ENCODE measurements at regions not wholly inside any gene's neighbourhood (a gene's known extent, or its start where the extent isn't known, plus 50 kb on each side); places are given as distances from the start of the nearest gene placed in this dataset.
"Not testable (repeated sequence)": the region's sequence is repeated elsewhere in the genome, so short reads cannot be mapped to it uniquely, and the experiment has no call there.

- no peak for DNase-seq
Measured at GRCh38 chr9:87386490-87387025, 111.1 kb upstream of the DAPK1 start.

DNA sequence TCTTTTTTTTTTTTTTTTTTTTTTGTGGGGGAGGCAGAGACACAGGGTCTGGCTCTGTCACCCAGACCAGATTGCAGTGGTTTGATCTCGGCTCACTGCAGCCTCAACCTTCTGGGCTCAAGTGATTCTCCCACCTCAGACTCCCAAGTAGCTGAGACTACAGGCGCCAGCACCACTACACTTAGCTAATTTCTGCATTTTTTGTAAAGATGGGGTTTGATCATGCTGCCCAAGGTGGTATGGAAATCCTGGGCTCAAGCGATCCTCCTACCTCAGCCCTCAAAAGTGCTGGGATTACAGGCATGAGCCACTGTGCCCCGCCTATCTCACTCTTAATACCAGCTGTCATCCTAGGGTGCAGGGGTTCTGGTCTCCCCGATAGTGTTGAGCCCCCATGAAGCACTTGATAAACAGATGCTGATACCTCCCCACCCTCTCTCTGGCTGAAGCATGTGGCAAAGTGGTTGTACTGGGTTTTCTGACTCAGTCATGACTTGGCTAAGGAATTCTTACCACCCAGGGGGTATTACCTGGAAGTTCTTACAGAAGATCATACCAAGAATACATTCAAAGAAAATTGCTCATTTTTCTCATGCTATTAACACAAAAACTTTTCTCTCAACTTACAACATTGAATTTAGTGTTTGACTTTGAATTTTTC, 110.2 kb upstream of the DAPK1 start:
- no peak for DNase-seq

GRCh38 chr9:87388708-87389107, 109.0 kb upstream of the DAPK1 start:
- not testable (repeated sequence) for DNase-seq

- no peak for DNase-seq
Measured at GRCh38 chr9:87389936-87390335, 107.7 kb upstream of the DAPK1 start.

- no peak for DNase-seq
Measured at GRCh38 chr9:87390361-87390760, 107.3 kb upstream of the DAPK1 start.

DNA sequence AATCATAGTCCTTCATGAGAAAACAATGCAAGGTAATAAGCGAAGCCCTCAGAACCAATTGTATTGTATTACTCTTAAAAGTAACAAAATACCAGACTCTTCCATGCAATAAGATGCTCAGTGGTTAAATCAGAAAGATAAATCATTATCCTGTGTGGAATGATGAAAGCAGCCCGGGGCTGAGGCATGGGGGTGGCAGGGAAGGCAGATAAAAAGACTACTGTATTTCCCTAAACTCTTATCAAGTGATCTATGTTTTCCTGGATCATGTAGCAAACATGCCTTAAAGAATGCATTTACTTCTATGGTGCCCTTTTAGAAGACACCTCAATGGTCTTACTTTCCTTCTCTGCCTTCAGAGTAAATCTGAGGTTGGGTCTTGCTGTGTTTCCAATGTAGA, 105.6 kb upstream of the DAPK1 start:
- DNase-seq = no peak

DNA sequence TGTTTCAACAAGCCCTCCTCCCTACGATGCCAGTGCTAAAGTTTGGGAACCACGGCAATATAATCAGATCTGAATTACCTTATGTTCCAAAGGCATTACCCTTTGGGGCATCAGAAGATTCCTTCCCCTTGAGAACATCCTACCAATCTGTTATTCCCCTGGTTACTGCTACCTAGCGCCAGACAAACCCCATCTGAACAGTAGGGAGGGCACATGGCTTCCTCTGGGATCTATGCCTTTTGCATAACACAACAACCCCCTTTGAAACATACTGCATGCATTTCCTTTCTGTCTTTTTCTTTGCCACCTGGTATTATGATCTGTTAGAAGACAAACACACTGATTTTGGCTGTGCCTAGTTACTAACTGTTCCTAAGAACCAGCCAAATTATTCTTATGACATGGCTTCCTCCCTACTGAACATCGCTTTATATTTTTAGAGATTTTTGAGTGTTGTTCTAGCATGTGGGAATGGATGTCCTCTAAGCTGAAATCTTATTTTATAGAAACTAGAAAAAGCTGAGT, 103.9 kb upstream of the DAPK1 start:
- no peak for DNase-seq

DNA sequence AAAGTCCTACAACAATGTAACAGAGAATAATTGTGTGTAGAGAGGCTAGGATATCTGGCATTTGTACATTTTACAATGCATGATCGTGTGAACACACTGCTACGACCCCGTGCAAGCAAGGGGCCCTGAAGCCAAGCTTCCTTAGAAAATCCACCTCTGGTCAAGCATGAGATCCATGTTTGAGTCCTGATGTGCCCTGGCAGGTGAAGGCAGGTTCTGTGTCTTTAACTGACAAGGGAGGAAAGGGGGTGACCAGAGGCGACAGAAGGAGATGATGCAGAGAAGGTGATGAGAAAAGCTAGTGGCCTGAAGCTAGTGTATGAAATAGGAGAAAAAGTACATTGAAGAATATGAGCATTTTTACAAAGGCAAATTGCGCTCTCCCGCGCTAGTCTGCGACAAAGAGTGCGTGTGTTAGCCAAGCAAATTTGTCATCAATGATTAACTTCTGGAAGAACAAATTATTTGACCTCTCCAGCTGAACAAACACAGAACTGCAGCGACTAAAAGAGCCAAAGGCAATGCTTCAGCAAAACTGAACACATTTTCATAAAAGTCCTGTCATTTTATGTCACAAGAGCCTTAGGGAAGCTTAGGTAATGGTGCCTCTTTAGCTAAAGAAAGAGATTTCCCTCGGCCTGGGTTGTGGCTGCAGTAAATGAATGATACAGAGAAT, 101.7 kb upstream of the DAPK1 start:
- DNase-seq = no peak

DNA sequence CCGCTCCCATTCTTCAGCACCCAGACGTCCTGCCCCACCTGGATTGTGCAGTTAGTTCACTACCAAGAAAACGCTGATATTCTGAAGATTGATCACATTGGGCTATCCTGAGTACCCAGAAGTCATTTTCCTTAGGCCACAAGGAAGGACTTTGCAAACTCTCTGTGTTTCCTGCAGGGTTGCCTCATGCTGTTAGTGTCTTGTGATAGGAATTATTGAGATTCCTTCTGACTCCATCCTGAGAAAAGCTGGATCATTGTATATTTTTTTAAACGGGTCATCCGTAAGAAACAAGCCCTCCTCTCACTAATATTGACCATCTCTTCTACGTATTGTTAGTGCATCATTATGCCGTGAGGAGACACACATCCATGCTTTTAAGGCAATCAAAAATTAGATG, 96.0 kb upstream of the DAPK1 start:
- no peak for DNase-seq

- no peak for DNase-seq
Measured at GRCh38 chr9:87402537-87402936, 95.1 kb upstream of the DAPK1 start.

DNA sequence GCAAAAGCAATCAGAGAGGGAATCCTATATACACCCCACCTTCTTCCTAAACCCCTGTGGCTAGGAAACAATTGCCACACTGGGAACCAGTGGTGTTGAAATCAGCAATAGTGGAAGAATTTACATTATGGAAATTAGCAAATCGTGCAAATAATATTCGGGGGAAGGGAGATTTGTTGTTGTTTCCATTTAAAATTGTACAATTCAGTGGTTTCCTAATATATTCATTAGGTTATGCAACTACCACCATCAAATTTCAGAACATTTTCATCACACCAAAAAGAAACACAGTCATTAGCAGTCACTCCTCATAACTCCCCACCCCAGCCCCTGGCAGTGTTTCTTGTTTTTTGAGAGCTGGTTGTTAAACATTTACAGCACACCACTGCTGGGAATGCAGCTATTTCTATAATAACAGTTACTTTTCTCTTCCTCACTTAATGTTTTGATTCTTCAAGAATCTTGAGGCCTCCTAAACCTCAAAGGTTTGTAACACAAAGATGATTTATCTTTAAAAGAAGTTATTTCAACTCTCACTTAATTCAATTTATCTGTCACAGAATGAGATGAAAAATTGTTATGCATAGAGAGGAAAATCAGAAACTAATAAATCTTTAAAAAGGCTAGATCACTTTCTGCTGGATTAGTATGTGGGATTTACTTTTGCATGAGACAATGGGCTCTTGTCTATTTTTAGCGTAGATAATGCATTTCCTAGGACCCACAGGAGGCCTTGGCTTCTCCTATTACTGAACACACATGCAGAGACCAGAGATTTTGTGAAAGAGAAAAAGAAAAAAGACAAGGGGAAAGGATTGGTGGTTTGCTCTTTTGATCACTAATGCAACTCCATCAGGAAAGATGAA, 91.8 kb upstream of the DAPK1 start:
- DNase-seq = no peak

- DNase-seq = no peak
Measured at GRCh38 chr9:87406543-87407166, 91.0 kb upstream of the DAPK1 start.

- DNase-seq = not testable (repeated sequence)
Measured at GRCh38 chr9:87410047-87411005, 87.3 kb upstream of the DAPK1 start.

- DNase-seq = no peak
Measured at GRCh38 chr9:87420884-87421283, 76.8 kb upstream of the DAPK1 start.

- DNase-seq = no peak
Measured at GRCh38 chr9:87421734-87422133, 75.9 kb upstream of the DAPK1 start.

DNA sequence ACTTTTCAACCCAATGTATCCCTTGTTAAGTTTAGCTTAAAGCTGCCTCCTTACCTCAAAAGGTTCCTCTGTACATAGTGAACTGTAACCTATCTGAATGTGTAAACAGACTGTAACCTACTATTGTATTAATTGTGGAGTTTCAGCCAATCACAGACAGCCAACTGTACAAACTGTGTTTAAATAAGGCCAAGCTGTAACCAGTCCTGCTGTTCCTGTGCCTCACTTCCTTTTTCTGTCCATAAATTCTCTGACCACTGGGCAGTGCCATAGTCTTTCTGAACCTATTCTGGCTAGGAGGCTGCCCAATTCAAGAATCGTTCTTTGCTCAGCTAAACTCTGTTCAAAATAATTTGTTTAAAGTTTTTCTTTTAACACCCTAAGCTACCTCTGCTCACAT, 74.7 kb upstream of the DAPK1 start:
- DNase-seq = no peak

DNA sequence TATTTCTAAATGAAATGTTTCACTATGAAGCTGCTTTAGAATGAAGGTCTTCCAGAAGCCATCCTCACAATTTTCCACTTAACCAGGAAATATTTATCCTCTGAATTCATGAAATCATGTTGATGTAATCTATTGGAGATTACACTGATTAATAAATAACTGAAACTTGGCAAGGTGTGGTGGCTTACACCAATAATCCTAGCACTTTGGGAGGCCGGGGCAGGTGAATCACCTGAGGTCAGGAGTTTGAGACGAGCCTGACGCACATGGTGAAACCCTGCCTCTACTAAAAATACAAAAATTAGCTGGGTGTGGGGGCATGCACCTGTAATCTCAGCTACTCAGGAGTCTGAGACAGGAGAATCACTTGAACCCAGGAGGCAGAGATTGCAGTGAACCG, 73.8 kb upstream of the DAPK1 start:
- DNase-seq = not testable (repeated sequence)

DNA sequence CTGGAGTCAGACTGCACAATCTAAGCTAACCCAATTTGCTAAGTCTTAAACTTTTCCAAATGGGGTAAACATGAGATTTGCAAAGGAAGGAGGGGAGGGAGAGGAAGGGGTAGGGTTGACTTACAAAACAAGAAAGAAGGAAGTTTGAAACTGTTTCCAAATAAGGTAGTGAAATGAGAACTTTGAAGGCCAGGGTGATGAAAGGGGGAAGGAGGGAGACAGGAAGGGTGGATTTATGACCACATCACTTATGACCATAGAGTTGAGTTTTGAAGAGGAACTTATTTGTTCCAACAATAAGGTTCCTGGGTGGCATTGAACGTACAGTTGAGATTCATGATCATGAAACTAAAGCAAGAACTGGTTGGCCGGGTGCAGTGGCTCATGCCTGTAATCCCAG, 72.5 kb upstream of the DAPK1 start:
- no peak for DNase-seq

DNA sequence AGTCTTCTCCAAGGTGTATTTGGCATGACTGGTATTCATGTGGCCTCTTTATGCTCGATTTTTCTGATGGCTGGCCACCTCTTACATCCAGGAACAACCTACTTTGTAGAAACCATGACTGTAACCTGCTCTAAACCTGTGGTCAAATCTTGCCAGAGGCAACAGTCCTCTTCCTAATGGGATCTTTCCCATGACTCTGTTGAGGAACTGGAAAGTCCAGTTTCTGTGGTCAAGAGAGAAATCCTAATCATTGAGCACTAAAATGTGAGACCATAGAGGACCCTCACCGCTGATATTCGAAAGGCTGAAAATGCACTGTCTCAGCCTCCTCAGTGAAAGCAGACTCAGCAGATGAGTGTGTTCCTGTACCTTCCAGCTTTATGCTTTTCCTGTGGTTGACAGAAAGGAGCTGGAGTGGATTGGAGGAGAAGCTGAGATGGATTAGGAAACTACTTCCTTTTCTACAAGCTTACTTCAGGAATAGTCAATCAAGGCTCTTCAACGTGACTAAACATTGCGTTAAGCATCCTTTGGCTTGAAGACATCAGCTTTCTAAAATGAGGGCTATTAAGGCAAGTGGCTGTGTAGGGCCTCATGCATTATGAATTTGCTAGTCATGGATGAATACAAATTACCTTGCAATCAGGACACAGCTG, 69.7 kb upstream of the DAPK1 start:
- DNase-seq = no peak

GRCh38 chr9:87428659-87429058, 69.0 kb upstream of the DAPK1 start:
- no peak for DNase-seq

DNA sequence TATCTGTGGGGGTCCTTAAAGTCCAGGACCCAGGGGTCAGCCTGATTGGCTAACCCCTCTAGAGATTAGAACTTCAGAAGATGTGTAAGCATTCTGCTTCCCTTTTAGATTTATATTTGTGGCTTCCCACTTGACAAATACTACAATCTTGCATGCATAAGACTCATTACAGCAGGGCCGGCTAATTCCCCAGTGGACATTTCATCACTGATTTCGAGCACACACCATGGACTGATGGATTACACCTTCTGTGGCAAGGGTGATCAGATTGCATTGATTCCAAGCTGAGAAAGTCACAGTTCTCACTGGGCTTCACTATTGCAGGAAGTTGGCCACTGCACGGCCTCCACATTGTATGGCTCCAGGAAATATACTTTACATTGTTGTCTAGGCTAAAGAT, 65.8 kb upstream of the DAPK1 start:
- DNase-seq = no peak

Measured in CD4-positive, alpha-beta T cell treated with Interleukin-4 for 4 hours (primary cell).